Kidney tubule cell (primary cell): ENCODE measurements at regions not wholly inside any gene's neighbourhood (a gene's known extent, or its start where the extent isn't known, plus 50 kb on each side); places are given as distances from the start of the nearest gene placed in this dataset.
A peak's percentile ranks its signal among the peaks of the same experiment; 100 is the strongest.

ENCODE experiments used
- DNase-seq: peaks from one replicate; pipeline ENCODE4 v3.0.0-alpha.2; 2018; ENCODE audit warnings: low spot score

- DNase-seq, result peak; percentile 45
These were observed 112.9 kb upstream of the JAZF1 start for GRCh38 chr7:28293527-28293835.

GRCh38 chr7:28296571-28297483 lies 115.5 kb upstream of the CREB5 start:
- peak; percentile 62 for DNase-seq

- DNase-seq, result no peak
These were observed 114.4 kb upstream of the CREB5 start for GRCh38 chr7:28297801-28298459.

GRCh38 chr7:28298870-28299518 lies 113.3 kb upstream of the CREB5 start:
- DNase-seq, result peak; percentile 82

- DNase-seq, result no peak
These were observed 112.8 kb upstream of the CREB5 start for GRCh38 chr7:28299556-28299955.

- DNase-seq, result no peak
These were observed 111.8 kb upstream of the CREB5 start for GRCh38 chr7:28300488-28300887.

GRCh38 chr7:28301148-28301641 lies 111.1 kb upstream of the CREB5 start:
- peak; percentile 61 for DNase-seq

GRCh38 chr7:28304290-28304689 lies 108.0 kb upstream of the CREB5 start:
- DNase-seq, result no peak

- DNase-seq, result no peak
These were observed 102.4 kb upstream of the CREB5 start for GRCh38 chr7:28309704-28310459.

GRCh38 chr7:28310460-28310848 lies 101.9 kb upstream of the CREB5 start:
- DNase-seq, result no peak

GRCh38 chr7:28311670-28312069 lies 100.6 kb upstream of the CREB5 start:
- DNase-seq, result no peak

GRCh38 chr7:28312948-28313347 lies 99.4 kb upstream of the CREB5 start:
- DNase-seq, result no peak

GRCh38 chr7:28314841-28315240 lies 97.5 kb upstream of the CREB5 start:
- DNase-seq, result no peak

- DNase-seq, result no peak
These were observed 96.5 kb upstream of the CREB5 start for GRCh38 chr7:28315565-28316410.

GRCh38 chr7:28316489-28316888 lies 95.8 kb upstream of the CREB5 start:
- DNase-seq, result no peak

- no peak for DNase-seq
These were observed 94.1 kb upstream of the CREB5 start for GRCh38 chr7:28318101-28318762.

GRCh38 chr7:28323833-28324232 lies 88.5 kb upstream of the CREB5 start:
- DNase-seq, result no peak

GRCh38 chr7:28328146-28328545 lies 84.2 kb upstream of the CREB5 start:
- DNase-seq, result no peak

GRCh38 chr7:28328822-28329660 lies 83.3 kb upstream of the CREB5 start:
- DNase-seq, result no peak
